ENCODE measurements at regions not wholly inside any gene's neighbourhood (a gene's known extent, or its start where the extent isn't known, plus 50 kb on each side); places are given as distances from the start of the nearest gene placed in this dataset.
"Not testable (repeated sequence)": the region's sequence is repeated elsewhere in the genome, so short reads cannot be mapped to it uniquely, and the experiment has no call there.

DNA sequence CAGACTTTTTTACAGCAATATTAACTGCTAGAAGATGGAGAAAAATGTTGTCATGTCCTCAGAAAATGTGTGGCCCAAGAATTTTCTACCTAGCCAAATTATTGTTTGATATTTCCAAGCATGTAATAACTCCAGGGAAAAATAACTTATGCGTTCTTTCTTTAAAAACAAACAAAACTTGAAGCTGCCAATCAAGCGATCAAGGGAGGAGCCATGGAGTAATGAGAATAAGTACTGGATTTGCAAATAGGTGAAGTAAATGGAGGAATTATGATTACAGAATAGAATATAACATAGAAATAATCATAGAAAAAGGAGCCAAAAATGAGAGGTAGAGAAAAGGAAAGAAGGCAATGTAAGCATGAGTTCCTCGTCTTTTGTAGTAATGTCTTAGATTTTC, 225.3 kb downstream of the DLEU7 start:
- no peaks in the 10 kb centered on the region for H3K9me3 ChIP-seq (ENCODE audit: low read depth)
- H3K36me3 ChIP-seq (replicated peaks; ENCODE audit: insufficient read depth, low read depth): no peaks in the 10 kb centered on the region
- H3K4me3 ChIP-seq: no peak overlapping the region
- WGBS (ENCODE audit: low lambda C conversion rate, missing lambda C conversion rate): 100% methylated on average over 3 of the region's 3 CpGs
- DNase-seq (ENCODE audit: low spot score): no peak
- H3K4me2 ChIP-seq: no peak overlapping the region
- no peak overlapping the region for H3K27ac ChIP-seq
- no peaks in the 10 kb centered on the region for H3K4me1 ChIP-seq (ENCODE audit: insufficient read depth)
- no peaks in the 10 kb centered on the region for H4K20me1 ChIP-seq (ENCODE audit: insufficient read depth, poor library complexity, severe bottlenecking)
- no peak overlapping the region for H2AFZ ChIP-seq
- H3K27me3 ChIP-seq: no peaks in the 10 kb centered on the region
- H3K9me2 ChIP-seq (replicated peaks; ENCODE audit: insufficient read depth): no peaks in the 10 kb centered on the region
- H3K79me2 ChIP-seq: no peaks in the 10 kb centered on the region
- TF ChIP-seq EZH2phosphoT487 (IDR thresholded peaks at IDR 0.05; ENCODE audit: low read depth, severe bottlenecking, unreplicated experiment) (no peak), CTCF (IDR thresholded peaks at IDR 0.05; ENCODE audit: poor library complexity) (no peak), EZH2 (IDR thresholded peaks at IDR 0.05; ENCODE audit: borderline replicate concordance) (no peak)

- no peaks in the 10 kb centered on the region for H3K9me3 ChIP-seq (ENCODE audit: low read depth)
- H3K9me2 ChIP-seq (replicated peaks; ENCODE audit: insufficient read depth): no peaks in the 10 kb centered on the region
- H3K36me3 ChIP-seq (replicated peaks; ENCODE audit: insufficient read depth, low read depth): no peaks in the 10 kb centered on the region
- no peaks in the 10 kb centered on the region for H4K20me1 ChIP-seq (ENCODE audit: insufficient read depth, poor library complexity, severe bottlenecking)
- H3K79me2 ChIP-seq: no peaks in the 10 kb centered on the region
- H3K27ac ChIP-seq: no peak overlapping the region
- no peak for DNase-seq (ENCODE audit: low spot score)
- peaks cover 6% of the 10 kb centered on the region for H3K4me1 ChIP-seq (ENCODE audit: insufficient read depth)
- no peak overlapping the region for H3K4me3 ChIP-seq
- 92% methylated on average over 3 of the region's 3 CpGs for WGBS (ENCODE audit: low lambda C conversion rate, missing lambda C conversion rate)
- no peak overlapping the region for H2AFZ ChIP-seq
- H3K4me2 ChIP-seq: no peak overlapping the region
- TF ChIP-seq EZH2phosphoT487 (IDR thresholded peaks at IDR 0.05; ENCODE audit: low read depth, severe bottlenecking, unreplicated experiment) (no peak), CTCF (IDR thresholded peaks at IDR 0.05; ENCODE audit: poor library complexity) (no peak), EZH2 (IDR thresholded peaks at IDR 0.05; ENCODE audit: borderline replicate concordance) (no peak)
- H3K27me3 ChIP-seq: no peaks in the 10 kb centered on the region
Observed at GRCh38 chr13:50626101-50626547, 217.4 kb downstream of the DLEU7 start.

GRCh38 chr13:50627111-50627510, 216.4 kb downstream of the DLEU7 start:
- Histone ChIP-seq H3K4me3 (no peak overlapping the region), H3K27ac (no peak overlapping the region), H3K9me2 (replicated peaks; ENCODE audit: insufficient read depth) (no peaks in the 10 kb centered on the region), H3K4me2 (no peak overlapping the region), H4K20me1 (ENCODE audit: insufficient read depth, poor library complexity, severe bottlenecking) (no peaks in the 10 kb centered on the region), H3K27me3 (no peaks in the 10 kb centered on the region), H2AFZ (no peak overlapping the region), H3K79me2 (no peaks in the 10 kb centered on the region), H3K36me3 (replicated peaks; ENCODE audit: insufficient read depth, low read depth) (no peaks in the 10 kb centered on the region), H3K4me1 (ENCODE audit: insufficient read depth) (peaks cover 6% of the 10 kb centered on the region), H3K9me3 (ENCODE audit: low read depth) (no peaks in the 10 kb centered on the region)
- TF ChIP-seq EZH2 (IDR thresholded peaks at IDR 0.05; ENCODE audit: borderline replicate concordance) (no peak), CTCF (IDR thresholded peaks at IDR 0.05; ENCODE audit: poor library complexity) (no peak), EZH2phosphoT487 (IDR thresholded peaks at IDR 0.05; ENCODE audit: low read depth, severe bottlenecking, unreplicated experiment) (no peak)
- WGBS (ENCODE audit: low lambda C conversion rate, missing lambda C conversion rate): 74% methylated on average over 1 of the region's 1 CpG
- no peak for DNase-seq (ENCODE audit: low spot score)

GRCh38 chr13:50628512-50628911, 215.0 kb downstream of the DLEU7 start:
- not testable (repeated sequence) for DNase-seq (ENCODE audit: low spot score); H3K36me3 ChIP-seq (replicated peaks; ENCODE audit: insufficient read depth, low read depth); H3K4me1 ChIP-seq (ENCODE audit: insufficient read depth); H3K27ac ChIP-seq; H3K79me2 ChIP-seq; H3K9me2 ChIP-seq (replicated peaks; ENCODE audit: insufficient read depth); H4K20me1 ChIP-seq (ENCODE audit: insufficient read depth, poor library complexity, severe bottlenecking); H3K9me3 ChIP-seq (ENCODE audit: low read depth); H3K27me3 ChIP-seq; H2AFZ ChIP-seq; H3K4me3 ChIP-seq; H3K4me2 ChIP-seq
- 98% methylated on average over 3 of the region's 3 CpGs for WGBS (ENCODE audit: low lambda C conversion rate, missing lambda C conversion rate)

All from hepatocyte (in vitro differentiated cells).